Fibroblast of the aortic adventitia (primary cell): ENCODE measurements at regions not wholly inside any gene's neighbourhood (a gene's known extent, or its start where the extent isn't known, plus 50 kb on each side); places are given as distances from the start of the nearest gene placed in this dataset.

Source experiments
- DNase-seq: peaks from one replicate; pipeline ENCODE4 v3.0.0-alpha.2; 2010; ENCODE audit warnings: low read depth
- H3K4me3 ChIP-seq: 2 replicates; pipeline ENCODE4 v1.5.1; 2011; ENCODE audit warnings: low read depth, mild to moderate bottlenecking, control low read depth, low read length, moderate library complexity
- CTCF ChIP-seq: IDR thresholded peaks from 2 replicates; pipeline ENCODE4 v1.5.1; 2011; ENCODE audit warnings: mild to moderate bottlenecking, low read length, control low read depth, inconsistent platforms; ENCODE audit not compliant: insufficient read depth

GRCh38 chr22:27344546-27344945 lies 457.0 kb downstream of the MN1 start:
- TF ChIP-seq CTCF: no peak
- no peak overlapping the region for H3K4me3 ChIP-seq
- DNase-seq: no peak

- no peak for TF ChIP-seq CTCF
- no peak overlapping the region for H3K4me3 ChIP-seq
- DNase-seq: no peak
These were observed 455.9 kb downstream of the MN1 start for GRCh38 chr22:27345691-27346090.

- no peak for DNase-seq
- TF ChIP-seq CTCF: no peak
- H3K4me3 ChIP-seq: no peak overlapping the region
These were observed 453.6 kb downstream of the MN1 start for GRCh38 chr22:27347951-27348350.

- no peak for TF ChIP-seq CTCF
- peak; percentile 72 for DNase-seq
- no peak overlapping the region for H3K4me3 ChIP-seq
These were observed 452.9 kb downstream of the MN1 start for GRCh38 chr22:27348634-27349033.

GRCh38 chr22:27349456-27349855 lies 452.1 kb downstream of the MN1 start:
- no peak for TF ChIP-seq CTCF
- DNase-seq: peak; percentile 74
- no peak overlapping the region for H3K4me3 ChIP-seq

GRCh38 chr22:27350306-27350705 lies 451.2 kb downstream of the MN1 start:
- no peak for TF ChIP-seq CTCF
- DNase-seq: no peak

GRCh38 chr22:27352426-27352825 lies 449.1 kb downstream of the MN1 start:
- TF ChIP-seq CTCF: no peak
- no peak for DNase-seq
- no peak overlapping the region for H3K4me3 ChIP-seq

More at GRCh38 chr22:27350306-27350705, 451.2 kb downstream of the MN1 start:
- H3K4me3 ChIP-seq: no peak overlapping the region
